ENCODE measurements at regions not wholly inside any gene's neighbourhood (a gene's known extent, or its start where the extent isn't known, plus 50 kb on each side); places are given as distances from the start of the nearest gene placed in this dataset.

GRCh38 chr13:50309882-50310594 is 294.8 kb downstream of the KCNRG start:
- ATAC-seq (ENCODE audit: low FRiP score in 2 of 2) (no peak), DNase-seq (no peak)
- Histone ChIP-seq H3K4me1 (peaks cover 0 to 14% (median 11%) of the 10 kb centered on the region in 4 donors), H3K4me3 (no peak overlapping the region), H3K27me3 (no peaks in the 10 kb centered on the region), H3K36me3 (no peaks in the 10 kb centered on the region), H3K9me3 (no peaks in the 10 kb centered on the region), H3K27ac (no peak overlapping the region)
- 54 to 58% methylated on average over 7 of the region's 7 CpGs for WGBS, 2 donors
- TF ChIP-seq POLR2AphosphoS5 (IDR thresholded peaks at IDR 0.05) (no peak), POLR2A (IDR thresholded peaks at IDR 0.05) (no peak), CTCF (IDR thresholded peaks at IDR 0.05) (no peak), EP300 (IDR thresholded peaks at IDR 0.05) (no peak)

- DNase-seq (no peak), ATAC-seq (ENCODE audit: low FRiP score in 2 of 2) (no peak)
- Histone ChIP-seq H3K36me3 (no peaks in the 10 kb centered on the region), H3K4me1 (peaks cover 0 to 14% (median 11%) of the 10 kb centered on the region in 4 donors), H3K27me3 (no peaks in the 10 kb centered on the region), H3K9me3 (no peaks in the 10 kb centered on the region), H3K4me3 (no peak overlapping the region), H3K27ac (no peak overlapping the region)
- TF ChIP-seq POLR2AphosphoS5 (IDR thresholded peaks at IDR 0.05) (no peak), POLR2A (IDR thresholded peaks at IDR 0.05) (no peak), EP300 (IDR thresholded peaks at IDR 0.05) (no peak), CTCF (IDR thresholded peaks at IDR 0.05) (no peak)
- 84% methylated on average over 6 of the region's 6 CpGs for WGBS, 2 donors
Observed at GRCh38 chr13:50310734-50311133, 295.5 kb downstream of the KCNRG start.

GRCh38 chr13:50318887-50319286 is 303.6 kb downstream of the KCNRG start:
- DNase-seq (no peak), ATAC-seq (ENCODE audit: low FRiP score in 2 of 2) (no peak)
- H3K27ac ChIP-seq, result no peak overlapping the region
- peaks cover 7 to 12% (median 11%) of the 10 kb centered on the region in 4 donors for H3K4me1 ChIP-seq
- no peaks in the 10 kb centered on the region for H3K36me3 ChIP-seq
- TF ChIP-seq EP300 (IDR thresholded peaks at IDR 0.05) (no peak), CTCF (IDR thresholded peaks at IDR 0.05) (no peak), POLR2AphosphoS5 (IDR thresholded peaks at IDR 0.05) (no peak), POLR2A (IDR thresholded peaks at IDR 0.05) (no peak)
- no peak overlapping the region for H3K4me3 ChIP-seq
- WGBS, 2 donors, result 93 to 94% methylated on average over 4 of the region's 4 CpGs
- no peaks in the 10 kb centered on the region for H3K27me3 ChIP-seq
- H3K9me3 ChIP-seq, result no peaks in the 10 kb centered on the region

- ATAC-seq (ENCODE audit: low FRiP score in 2 of 2) (no peak), DNase-seq (no peak)
- Histone ChIP-seq H3K9me3 (no peaks in the 10 kb centered on the region), H3K4me3 (no peak overlapping the region), H3K27ac (no peak overlapping the region), H3K4me1 (peaks cover 7 to 12% (median 11%) of the 10 kb centered on the region in 4 donors), H3K36me3 (no peaks in the 10 kb centered on the region), H3K27me3 (no peaks in the 10 kb centered on the region)
- TF ChIP-seq EP300 (IDR thresholded peaks at IDR 0.05), result no peak
- TF ChIP-seq CTCF (IDR thresholded peaks at IDR 0.05), result no peak
- TF ChIP-seq POLR2A (IDR thresholded peaks at IDR 0.05), result no peak
- no peak for TF ChIP-seq POLR2AphosphoS5 (IDR thresholded peaks at IDR 0.05)
- 36% methylated on average over 2 of the region's 2 CpGs for WGBS, 2 donors
Observed at GRCh38 chr13:50319635-50320255, 304.5 kb downstream of the KCNRG start.
